ENCODE measurements at regions not wholly inside any gene's neighbourhood (a gene's known extent, or its start where the extent isn't known, plus 50 kb on each side); places are given as distances from the start of the nearest gene placed in this dataset.

GRCh38 chr20:16678779-16679178, 51.0 kb upstream of the SNRPB2 start:
- no peak for DNase-seq (ENCODE audit: low spot score)

- DNase-seq (ENCODE audit: low spot score): no peak
Observed at GRCh38 chr20:16676891-16677290, 52.9 kb upstream of the SNRPB2 start.

GRCh38 chr20:16675001-16675564, 54.7 kb upstream of the SNRPB2 start:
- no peak for DNase-seq (ENCODE audit: low spot score)

- DNase-seq (ENCODE audit: low spot score): no peak
Observed at GRCh38 chr20:16674243-16674642, 55.6 kb upstream of the SNRPB2 start.

- no peak for DNase-seq (ENCODE audit: low spot score)
Observed at GRCh38 chr20:16672299-16672698, 57.5 kb upstream of the SNRPB2 start.

GRCh38 chr20:16671753-16672152, 58.1 kb upstream of the SNRPB2 start:
- DNase-seq (ENCODE audit: low spot score): no peak

- no peak for DNase-seq (ENCODE audit: low spot score)
Observed at GRCh38 chr20:16666272-16666671, 63.6 kb upstream of the SNRPB2 start.

- no peak for DNase-seq (ENCODE audit: low spot score)
Observed at GRCh38 chr20:16664020-16664419, 65.8 kb upstream of the SNRPB2 start.

GRCh38 chr20:16662467-16662866, 67.4 kb upstream of the SNRPB2 start:
- DNase-seq (ENCODE audit: low spot score): no peak

GRCh38 chr20:16661756-16662155, 68.1 kb upstream of the SNRPB2 start:
- DNase-seq (ENCODE audit: low spot score): peak; percentile 12

GRCh38 chr20:16654858-16655535, 74.8 kb upstream of the SNRPB2 start:
- no peak for DNase-seq (ENCODE audit: low spot score)

- no peak for DNase-seq (ENCODE audit: low spot score)
Observed at GRCh38 chr20:16653266-16653665, 76.6 kb upstream of the SNRPB2 start.

GRCh38 chr20:16647875-16648597, 74.8 kb upstream of the KIF16B start:
- no peak for DNase-seq (ENCODE audit: low spot score)

- no peak for DNase-seq (ENCODE audit: low spot score)
Observed at GRCh38 chr20:16641511-16642023, 68.3 kb upstream of the KIF16B start.

GRCh38 chr20:16639027-16639941, 66.0 kb upstream of the KIF16B start:
- DNase-seq (ENCODE audit: low spot score): no peak

GRCh38 chr20:16637797-16638196, 64.5 kb upstream of the KIF16B start:
- no peak for DNase-seq (ENCODE audit: low spot score)

GRCh38 chr20:16626849-16627248, 53.6 kb upstream of the KIF16B start:
- DNase-seq (ENCODE audit: low spot score): no peak

- no peak for DNase-seq (ENCODE audit: low spot score)
Observed at GRCh38 chr20:16624106-16624505, 50.9 kb upstream of the KIF16B start.
